ENCODE measurements at regions not wholly inside any gene's neighbourhood (a gene's known extent, or its start where the extent isn't known, plus 50 kb on each side); places are given as distances from the start of the nearest gene placed in this dataset.

GRCh38 chr5:107764282-107764681 lies 93.5 kb upstream of the EFNA5 start:
- Histone ChIP-seq H2AFZ (ENCODE audit: control insufficient read depth, low read depth, low read length) (no peak overlapping the region), H4K20me1 (ENCODE audit: control insufficient read depth, insufficient read depth) (no peaks in the 10 kb centered on the region), H3K4me3 (no peak overlapping the region), H3K27ac (ENCODE audit: control insufficient read depth, insufficient read depth) (no peak overlapping the region), H3K4me1 (ENCODE audit: control insufficient read depth, insufficient read depth, low read length) (0 out of 2 replicates have a peak, but pooled peaks cover 3% of the 10 kb centered on the region), H3K27me3 (replicated peaks in 1 of 2; ENCODE audit: control insufficient read depth in 2 of 2, insufficient read depth in 2 of 2, low read length in 1 of 2) (no peaks in the 10 kb centered on the region), H3K9ac (ENCODE audit: control insufficient read depth, insufficient read depth, low read length) (no peak overlapping the region), H3K36me3 (ENCODE audit: control insufficient read depth in 2 of 2, insufficient read depth in 2 of 2, low read length in 1 of 2) (no peaks in the 10 kb centered on the region), H3K79me2 (ENCODE audit: control insufficient read depth, insufficient read depth, low read length) (no peaks in the 10 kb centered on the region), H3K4me2 (ENCODE audit: control insufficient read depth, insufficient read depth) (no peak overlapping the region), H3K9me3 (replicated peaks; ENCODE audit: control insufficient read depth, insufficient read depth, low read length) (no peaks in the 10 kb centered on the region)
- TF ChIP-seq E2F8 (IDR thresholded peaks at IDR 0.05; ENCODE audit: low read depth, partially characterized antibody) (no peak), STAT3 (IDR thresholded peaks at IDR 0.05; ENCODE audit: low read depth, low read length) (no peak), TCF3 (IDR thresholded peaks at IDR 0.05; ENCODE audit: borderline replicate concordance, insufficient read depth, low read depth, low read length) (no peak), MEF2B (IDR thresholded peaks at IDR 0.05; ENCODE audit: partially characterized antibody, poor library complexity, severe bottlenecking) (no peak), CHD4 (IDR thresholded peaks at IDR 0.05) (no peak), PBX3 (IDR thresholded peaks at IDR 0.05; ENCODE audit: insufficient replicate concordance, low read depth, low read length) (no peak), IKZF2 (IDR thresholded peaks at IDR 0.05) (no peak), POLR2A (IDR thresholded peaks at IDR 0.05; ENCODE audit: low read depth, low read length) (no peak), RAD51 (IDR thresholded peaks at IDR 0.05) (no peak), NFXL1 (IDR thresholded peaks at IDR 0.05; ENCODE audit: borderline replicate concordance) (no peak), CHD1 (IDR thresholded peaks at IDR 0.05; ENCODE audit: low read depth, low read length) (no peak), SPI1 (IDR thresholded peaks at IDR 0.05; ENCODE audit: borderline replicate concordance, insufficient read depth, low read depth, low read length) (no peak), CREB1 (IDR thresholded peaks at IDR 0.05; ENCODE audit: low read depth) (no peak), SREBF1 (IDR thresholded peaks at IDR 0.05; ENCODE audit: low read length) (no peak), POLR2AphosphoS5 (IDR thresholded peaks at IDR 0.05; ENCODE audit: low read length) (no peak), HDAC2 (IDR thresholded peaks at IDR 0.05) (no peak), ELK1 (IDR thresholded peaks at IDR 0.05; ENCODE audit: low read depth, low read length) (no peak), IRF3 (IDR thresholded peaks at IDR 0.05) (no peak)
- in situ Hi-C loops (cut with MboI) (no loop called here), intact Hi-C loops (cut with micrococcal nuclease; ENCODE audit: unreplicated experiment) (no loop called here)
- no TSS peak for BruUV-seq (replicated peaks)
- WGBS (ENCODE audit: insufficient coverage, insufficient replicate concordance, low lambda C conversion rate, missing lambda C conversion rate), result 38% methylated on average over 5 of the region's 5 CpGs
- ChIA-PET SMC1A (ENCODE audit: uncharacterized antibody, unreplicated experiment) (interaction anchor here (0.8 to 1.6 kb wide), 6 partner anchors 9 to 229 kb away, joined by 3 to 5 read pairs (median 4); no protein-coding TSS in a partner anchor), CTCF (interaction anchor here (0.8 to 1.8 kb wide), 2 partner anchors 9 to 12 kb away, joined by 3 to 5 read pairs; no protein-coding TSS in a partner anchor), POLR2A (no interaction called here), RAD21 (ENCODE audit: unreplicated experiment) (interaction anchor here (1.0 to 2.1 kb wide), 2 partner anchors 14 to 48 kb away, joined by 3 to 5 read pairs; no protein-coding TSS in a partner anchor)
- FAIRE-seq (no peak), DNase-seq (ENCODE audit: low read depth, low spot score) (no peak), ATAC-seq (no peak)

Measured in GM12878 (cell line).